ENCODE measurements at regions not wholly inside any gene's neighbourhood (a gene's known extent, or its start where the extent isn't known, plus 50 kb on each side); places are given as distances from the start of the nearest gene placed in this dataset.
"Not testable (repeated sequence)": the region's sequence is repeated elsewhere in the genome, so short reads cannot be mapped to it uniquely, and the experiment has no call there.

DNA sequence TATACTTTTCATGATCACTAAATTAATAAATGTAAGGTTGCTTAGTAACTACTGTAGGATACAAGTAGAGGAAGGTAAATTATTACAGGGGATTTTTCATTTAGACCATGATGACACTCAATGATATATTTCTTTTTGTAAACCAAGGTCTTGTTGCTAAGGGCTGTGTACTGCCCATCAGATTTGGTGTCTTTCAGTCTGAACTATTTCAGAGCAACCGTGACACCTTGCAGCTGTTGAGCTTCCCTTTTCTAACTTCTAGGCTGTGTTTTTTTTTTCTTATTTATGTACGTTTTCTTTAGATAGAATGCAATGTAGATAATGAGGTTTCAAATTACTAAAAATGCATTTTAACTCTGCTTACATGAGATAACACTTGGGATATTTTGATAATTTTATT is 292.0 kb upstream of the MBL2 start:
- H3K9me3 ChIP-seq (ENCODE audit: control insufficient read depth, low read length) = no peaks in the 10 kb centered on the region
- H3K27ac ChIP-seq = no peak overlapping the region
- H3K36me3 ChIP-seq (ENCODE audit: control insufficient read depth, insufficient read depth, low read length) = no peaks in the 10 kb centered on the region
- no peak overlapping the region for H2AFZ ChIP-seq
- no peak overlapping the region for H3K4me3 ChIP-seq (ENCODE audit: low read depth, low read length)
- H3K4me2 ChIP-seq (ENCODE audit: low read length) = no peak overlapping the region
- no peaks in the 10 kb centered on the region for H3K79me2 ChIP-seq
- no peak overlapping the region for H3K9ac ChIP-seq
- no peaks in the 10 kb centered on the region for H3K27me3 ChIP-seq (ENCODE audit: control insufficient read depth, insufficient read depth, low read length)
- TF ChIP-seq CTCF (IDR thresholded peaks at IDR 0.05) = no peak
- H3K4me1 ChIP-seq = no peaks in the 10 kb centered on the region

DNA sequence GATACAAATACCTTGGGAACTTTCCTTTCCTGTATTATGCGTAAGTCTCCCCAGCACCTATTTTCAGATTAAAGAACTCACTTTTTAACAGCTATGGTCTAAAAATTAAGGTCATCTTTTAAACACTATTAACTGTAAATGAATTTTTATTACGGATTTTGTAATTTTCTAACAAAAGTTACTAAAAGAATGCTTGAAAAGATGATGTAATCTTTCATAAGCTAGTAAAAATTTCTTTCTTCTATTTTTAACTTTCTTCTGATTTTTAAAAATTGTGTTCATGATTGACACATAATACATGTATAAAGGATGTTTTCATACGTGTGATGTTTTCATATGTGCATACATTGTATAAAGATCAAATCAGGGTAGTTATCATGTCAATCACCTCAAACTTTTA is 291.2 kb upstream of the MBL2 start:
- Histone ChIP-seq H3K36me3 (ENCODE audit: control insufficient read depth, insufficient read depth, low read length) (no peaks in the 10 kb centered on the region), H3K79me2 (no peaks in the 10 kb centered on the region), H3K27me3 (ENCODE audit: control insufficient read depth, insufficient read depth, low read length) (no peaks in the 10 kb centered on the region), H2AFZ (no peak overlapping the region), H3K4me1 (no peaks in the 10 kb centered on the region), H3K27ac (no peak overlapping the region), H3K4me3 (ENCODE audit: low read depth, low read length) (no peak overlapping the region), H3K4me2 (ENCODE audit: low read length) (no peak overlapping the region), H3K9me3 (ENCODE audit: control insufficient read depth, low read length) (no peaks in the 10 kb centered on the region), H3K9ac (no peak overlapping the region)
- TF ChIP-seq CTCF (IDR thresholded peaks at IDR 0.05) = no peak

- H3K4me1 ChIP-seq = no peaks in the 10 kb centered on the region
- no peak overlapping the region for H3K9ac ChIP-seq
- H3K9me3 ChIP-seq (ENCODE audit: control insufficient read depth, low read length) = no peaks in the 10 kb centered on the region
- H3K79me2 ChIP-seq = no peaks in the 10 kb centered on the region
- no peaks in the 10 kb centered on the region for H3K27me3 ChIP-seq (ENCODE audit: control insufficient read depth, insufficient read depth, low read length)
- no peak overlapping the region for H3K4me2 ChIP-seq (ENCODE audit: low read length)
- H3K36me3 ChIP-seq (ENCODE audit: control insufficient read depth, insufficient read depth, low read length) = no peaks in the 10 kb centered on the region
- H2AFZ ChIP-seq = no peak overlapping the region
- H3K27ac ChIP-seq = no peak overlapping the region
- no peak overlapping the region for H3K4me3 ChIP-seq (ENCODE audit: low read depth, low read length)
- no peak for TF ChIP-seq CTCF (IDR thresholded peaks at IDR 0.05)
Observed at GRCh38 chr10:53052521-53053164, 280.1 kb upstream of the MBL2 start.

DNA sequence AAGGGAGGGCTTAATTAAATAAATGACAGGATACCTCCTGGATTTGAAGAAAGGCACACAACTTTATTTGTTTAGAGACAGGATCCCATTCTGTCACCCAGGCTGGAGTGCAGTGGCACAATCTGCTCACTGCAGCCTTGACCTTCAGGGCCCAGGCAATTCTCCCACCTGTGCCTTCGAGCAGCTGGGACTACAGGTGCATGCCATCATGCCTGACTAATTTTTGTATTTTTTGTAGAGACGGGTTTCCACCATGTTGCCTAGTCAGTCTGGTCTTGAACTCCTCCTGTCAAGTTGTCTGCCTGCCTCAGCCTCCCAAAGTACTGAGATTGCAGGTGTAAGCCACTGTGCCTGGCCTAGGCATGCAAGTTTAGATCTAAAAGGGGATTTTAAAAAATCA is 272.7 kb upstream of the MBL2 start:
- Histone ChIP-seq H2AFZ (no peak overlapping the region), H3K4me2 (ENCODE audit: low read length) (no peak overlapping the region), H3K27me3 (ENCODE audit: control insufficient read depth, insufficient read depth, low read length) (no peaks in the 10 kb centered on the region), H3K79me2 (no peaks in the 10 kb centered on the region), H3K4me3 (ENCODE audit: low read depth, low read length) (no peak overlapping the region), H3K9me3 (ENCODE audit: control insufficient read depth, low read length) (no peaks in the 10 kb centered on the region), H3K27ac (no peak overlapping the region), H3K9ac (no peak overlapping the region), H3K36me3 (ENCODE audit: control insufficient read depth, insufficient read depth, low read length) (no peaks in the 10 kb centered on the region), H3K4me1 (no peaks in the 10 kb centered on the region)
- TF ChIP-seq CTCF (IDR thresholded peaks at IDR 0.05) = no peak

GRCh38 chr10:53035823-53036222 is 263.2 kb upstream of the MBL2 start:
- not testable (repeated sequence) for H3K9ac ChIP-seq; H3K79me2 ChIP-seq; H3K36me3 ChIP-seq (ENCODE audit: control insufficient read depth, insufficient read depth, low read length); H3K27me3 ChIP-seq (ENCODE audit: control insufficient read depth, insufficient read depth, low read length); H3K9me3 ChIP-seq (ENCODE audit: control insufficient read depth, low read length); H3K4me2 ChIP-seq (ENCODE audit: low read length); H3K4me1 ChIP-seq; H2AFZ ChIP-seq; H3K4me3 ChIP-seq (ENCODE audit: low read depth, low read length); H3K27ac ChIP-seq

Measured in parathyroid adenoma (tissue), 2 donors.